HG03442 (cell line): ENCODE measurements at regions not wholly inside any gene's neighbourhood (a gene's known extent, or its start where the extent isn't known, plus 50 kb on each side); places are given as distances from the start of the nearest gene placed in this dataset.
"Not testable (repeated sequence)": the region's sequence is repeated elsewhere in the genome, so short reads cannot be mapped to it uniquely, and the experiment has no call there.

ENCODE experiments used
- ATAC-seq: cut with Tn5 transposase; IDR thresholded peaks from one replicate; pipeline ENCODE4 v1.9.1; 2021; ENCODE audit warnings: mild to moderate bottlenecking, moderate library complexity; ENCODE audit not compliant: unreplicated experiment

DNA sequence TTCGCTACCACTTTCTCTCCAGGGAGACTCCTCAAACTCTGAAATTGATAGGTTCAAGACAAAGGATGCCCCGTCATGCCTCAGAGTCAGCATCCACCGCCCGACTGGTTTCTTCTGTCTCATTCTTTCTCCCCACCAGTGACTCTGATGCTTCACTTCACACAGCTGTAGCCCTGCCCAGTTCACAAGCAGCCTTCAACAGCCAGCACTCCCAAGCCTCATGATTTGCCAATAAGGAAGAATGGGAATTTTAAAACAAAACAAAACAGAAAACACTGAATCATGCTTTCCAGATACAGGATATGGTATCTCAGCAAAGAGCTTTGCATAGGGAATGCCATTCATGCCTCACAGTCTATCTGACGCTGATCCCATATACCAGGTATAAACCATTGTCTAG lies 371.2 kb upstream of the RORB start:
- ATAC-seq = no peak

DNA sequence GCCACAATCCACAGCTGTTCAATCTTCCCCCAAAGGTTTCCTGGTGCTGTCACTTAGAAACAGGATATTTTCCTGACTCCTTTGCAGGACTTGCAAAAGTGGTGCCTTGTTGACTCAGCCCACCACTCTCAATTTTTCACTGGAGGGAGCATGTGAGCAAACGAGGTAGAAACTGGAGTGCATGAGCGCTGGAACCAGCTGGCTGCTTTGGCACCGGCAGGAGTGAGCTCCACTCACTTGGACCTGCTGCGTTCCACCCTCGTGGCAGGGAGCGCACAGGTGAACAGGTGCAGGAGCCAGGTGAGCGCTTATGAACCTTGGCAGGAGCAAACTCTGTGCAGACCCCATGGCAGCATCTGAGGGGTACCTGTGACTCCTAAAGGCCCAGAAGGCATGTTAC lies 364.1 kb upstream of the RORB start:
- ATAC-seq = no peak

DNA sequence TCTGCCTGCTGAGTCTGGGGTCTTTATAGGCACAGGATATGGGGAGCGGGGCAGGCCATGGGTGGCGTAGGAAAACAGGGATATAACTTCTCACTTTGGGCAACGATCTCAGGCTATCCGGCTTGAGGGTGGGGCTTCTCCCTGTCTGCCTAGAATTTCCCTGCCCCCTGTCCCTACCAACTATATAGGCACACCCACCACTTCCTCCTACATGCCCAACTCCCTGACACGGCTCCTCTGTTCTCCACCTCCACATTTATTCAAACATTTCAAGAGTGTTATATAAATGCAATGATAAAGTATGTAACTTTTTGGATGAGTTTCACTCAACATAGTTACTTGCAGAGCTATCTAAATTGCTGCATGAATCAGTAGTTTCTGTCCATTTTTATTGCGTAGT lies 363.2 kb upstream of the RORB start:
- ATAC-seq = no peak

DNA sequence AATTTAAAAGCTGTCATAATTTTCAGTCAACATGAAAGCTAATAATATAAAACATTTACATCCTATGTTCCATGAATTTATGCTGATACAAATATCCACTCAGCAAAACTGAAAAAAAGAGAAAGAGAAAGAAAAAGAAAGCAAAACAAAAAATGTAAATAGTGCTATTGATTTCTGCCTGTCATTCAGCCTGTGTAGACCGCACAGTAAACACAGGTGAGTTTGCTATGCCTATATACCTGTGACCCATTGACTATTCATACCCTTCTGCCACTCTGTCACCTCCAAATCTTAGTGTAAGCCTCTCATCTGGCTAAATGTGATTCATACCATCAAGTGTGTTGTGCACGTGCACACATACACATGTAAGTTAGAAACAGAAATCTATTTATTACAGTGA lies 359.0 kb upstream of the RORB start:
- ATAC-seq = no peak

DNA sequence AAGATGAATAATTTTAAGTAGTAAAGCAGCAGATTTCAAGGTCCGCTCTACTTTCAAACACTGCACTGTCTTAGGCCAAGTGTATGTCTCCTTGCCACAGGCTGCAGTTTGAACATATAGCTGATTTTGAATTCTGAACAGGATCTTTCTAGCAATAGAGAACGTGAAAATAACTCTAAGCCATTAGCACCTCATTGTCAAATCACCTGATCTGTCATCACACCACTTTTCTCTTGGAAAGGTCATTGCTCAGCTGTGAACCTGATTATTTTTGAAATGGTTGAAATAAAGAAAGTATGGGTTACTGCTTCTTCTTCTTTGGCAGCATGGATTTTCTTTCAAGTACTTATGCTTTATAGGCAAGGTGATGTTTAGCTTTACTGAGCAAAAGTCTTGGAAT lies 357.0 kb upstream of the RORB start:
- no peak for ATAC-seq

DNA sequence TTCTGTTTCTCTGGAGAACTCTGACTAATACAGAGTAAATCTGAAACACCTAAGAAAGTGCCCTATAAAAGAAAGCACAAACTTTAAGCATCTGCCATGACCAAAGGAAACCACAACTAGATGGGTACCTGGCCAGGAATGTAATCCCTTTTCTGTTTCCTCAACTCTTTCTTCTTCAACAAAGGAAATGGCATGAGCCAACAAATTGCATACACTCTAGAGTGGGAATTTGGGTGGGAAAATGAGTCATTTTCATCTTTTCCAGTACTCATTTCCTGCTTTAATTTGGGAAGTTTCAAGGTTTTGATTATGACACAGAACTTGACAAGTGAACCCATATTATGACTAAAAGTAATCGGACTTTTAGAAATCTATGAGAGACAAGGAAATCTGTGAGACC lies 349.2 kb upstream of the RORB start:
- ATAC-seq = no peak

GRCh38 chr9:74172874-74173273 lies 324.3 kb upstream of the RORB start:
- ATAC-seq = peak; percentile 98

- peak; percentile 18 for ATAC-seq
Observed at GRCh38 chr9:74173284-74173683, 323.9 kb upstream of the RORB start.

DNA sequence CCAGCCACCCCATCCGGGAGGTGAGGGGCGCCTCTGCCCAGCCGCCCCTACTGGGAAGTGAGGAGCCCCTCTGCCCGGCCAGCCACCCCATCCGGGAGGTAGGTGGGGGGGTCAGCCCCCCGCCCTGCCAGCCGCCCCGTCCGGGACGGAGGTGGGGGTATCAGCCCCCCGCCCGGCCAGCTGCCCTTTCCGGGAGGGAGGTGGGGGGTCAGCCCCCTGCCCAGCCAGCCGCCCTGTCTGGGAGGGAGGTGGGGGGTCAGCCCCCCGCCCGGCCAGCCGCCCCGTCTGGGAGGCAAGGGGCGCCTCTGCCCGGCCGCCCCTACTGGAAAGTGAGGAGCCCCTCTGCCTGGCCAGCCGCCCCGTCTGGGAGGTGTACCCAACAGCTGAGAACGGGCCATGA lies 299.4 kb upstream of the RORB start:
- not testable (repeated sequence) for ATAC-seq

DNA sequence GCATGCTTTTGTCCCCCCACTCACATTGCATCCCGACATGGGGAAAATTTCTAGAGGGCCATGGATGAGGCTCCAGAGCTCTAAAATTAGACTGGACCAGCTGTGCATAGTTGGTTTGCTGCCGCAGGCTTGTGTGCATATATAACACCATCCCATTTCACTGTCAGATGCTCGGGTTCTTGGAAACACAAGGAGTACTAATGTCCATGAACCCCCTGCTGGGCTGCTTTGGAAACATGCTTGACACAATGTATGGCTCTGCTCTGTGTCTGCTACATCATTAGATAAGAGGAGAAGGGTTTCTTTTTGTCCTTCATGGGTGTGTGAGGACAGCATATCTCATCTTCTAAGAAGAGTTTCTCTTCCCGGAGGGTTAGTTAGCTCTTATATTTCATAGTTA lies 292.1 kb upstream of the RORB start:
- no peak for ATAC-seq

DNA sequence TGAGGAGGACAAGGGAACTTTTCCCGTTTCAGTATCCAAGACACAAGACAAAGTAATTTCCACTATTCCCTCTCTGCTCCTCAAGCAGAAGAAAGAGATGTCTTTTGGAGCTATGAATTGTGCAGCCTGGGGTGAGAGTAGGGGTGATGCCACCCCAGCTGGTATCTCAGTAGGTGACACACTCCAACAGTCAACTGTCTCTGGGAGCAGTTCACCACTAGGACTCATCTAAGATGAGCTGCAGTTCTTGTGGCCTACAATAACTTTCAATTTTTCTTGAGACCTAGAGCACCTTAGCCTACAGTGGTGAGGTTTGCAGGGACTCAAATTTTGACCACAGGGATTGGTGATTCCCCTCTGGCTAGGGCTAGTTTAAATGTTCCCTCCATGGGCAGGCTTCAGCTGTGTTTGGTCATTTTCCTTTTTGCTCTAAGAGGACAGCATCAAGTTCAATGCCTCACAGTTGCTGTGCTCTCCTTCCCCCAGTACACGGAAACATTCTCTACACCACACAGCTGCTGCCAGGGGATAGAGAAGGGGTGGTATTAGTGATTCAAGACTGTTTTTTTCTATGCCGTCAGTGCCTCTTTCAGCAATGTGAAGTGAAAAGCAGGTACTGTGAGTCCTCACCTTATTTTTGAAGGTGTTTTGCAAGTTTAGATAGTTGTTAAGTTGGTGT lies 278.6 kb upstream of the RORB start:
- ATAC-seq = no peak

DNA sequence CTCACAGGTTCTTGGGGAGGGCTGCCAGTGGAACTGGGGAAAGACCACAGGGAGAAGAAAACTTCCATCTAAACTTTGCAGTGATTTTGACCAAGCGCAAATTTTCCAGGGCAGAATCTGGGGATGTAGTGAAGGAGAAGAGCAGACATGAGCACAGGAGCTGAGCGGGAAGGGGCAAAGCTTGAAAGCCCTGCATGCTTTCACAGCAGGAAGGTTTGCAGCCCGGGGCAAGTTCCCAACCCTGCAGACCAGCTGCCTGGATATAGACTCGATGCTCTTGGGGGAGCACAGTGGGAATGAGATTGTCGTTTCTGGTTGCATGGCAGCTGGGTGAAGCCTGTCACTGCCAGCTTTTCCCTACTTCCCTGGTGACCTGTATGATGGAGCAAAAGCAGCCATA lies 276.8 kb upstream of the RORB start:
- no peak for ATAC-seq

- ATAC-seq = no peak
Observed at GRCh38 chr9:74236857-74237256, 260.3 kb upstream of the RORB start.

DNA sequence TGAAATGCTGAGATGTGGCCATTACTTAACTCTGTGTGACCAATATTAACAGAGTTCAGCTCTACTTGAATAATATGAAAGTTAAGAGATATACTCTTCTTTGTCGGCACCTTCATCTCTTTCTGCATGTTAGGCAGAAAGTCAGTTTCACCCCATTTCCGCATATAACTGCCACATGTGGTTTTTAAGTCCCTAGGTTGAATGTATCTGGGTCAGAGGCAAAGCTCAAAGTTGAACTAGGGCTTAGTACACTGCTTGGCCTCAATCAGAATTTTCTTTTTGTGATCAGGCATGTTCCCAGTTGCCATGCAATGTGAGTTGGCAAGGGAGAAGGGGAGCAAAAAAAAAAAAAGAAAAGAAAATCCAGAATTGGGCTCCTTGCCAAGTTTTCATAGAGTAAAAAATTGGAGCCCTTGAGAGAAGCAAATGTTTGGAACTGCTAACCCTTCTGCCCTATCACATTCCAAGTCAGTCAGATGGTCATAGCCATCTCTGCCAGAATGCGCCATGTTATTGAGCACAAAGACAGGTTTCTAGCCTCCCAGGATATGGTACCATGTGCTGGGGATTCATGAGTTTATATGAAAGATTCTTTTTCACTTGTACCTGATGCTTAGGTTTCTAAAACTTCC lies 251.2 kb upstream of the RORB start:
- ATAC-seq = no peak

GRCh38 chr9:74255489-74255984 lies 241.6 kb upstream of the RORB start:
- no peak for ATAC-seq

DNA sequence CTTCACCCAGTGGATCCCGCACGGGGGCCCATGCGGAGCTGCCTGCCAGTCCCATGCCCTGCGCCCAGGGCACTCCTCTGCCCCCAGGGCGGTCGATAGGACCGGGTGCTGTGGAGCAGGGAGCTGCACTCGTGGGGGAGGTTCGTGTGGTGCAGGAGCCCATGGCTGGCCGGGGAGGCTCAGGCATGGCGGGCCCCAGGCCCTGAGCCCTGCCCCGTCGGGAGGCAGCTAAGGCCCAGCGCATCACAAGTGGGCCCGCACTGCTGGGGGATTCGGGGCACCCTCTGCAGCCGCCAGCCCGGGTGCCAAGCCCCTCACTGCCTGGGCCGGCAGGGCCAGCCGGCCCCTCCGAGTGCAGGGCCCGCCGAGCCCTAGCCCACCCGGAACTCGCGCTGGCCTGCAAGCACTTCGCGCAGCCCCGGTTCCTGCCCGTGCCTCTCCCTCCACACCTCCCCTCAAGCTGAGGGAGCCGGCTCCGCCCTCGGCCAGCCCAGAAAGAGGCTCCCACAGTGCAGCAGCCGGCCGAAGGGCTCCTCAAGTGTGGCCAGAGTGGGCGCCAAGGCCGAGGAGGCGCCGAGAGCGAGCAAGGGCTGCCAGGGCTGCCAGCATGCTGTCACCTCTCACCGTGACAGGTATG lies 221.1 kb upstream of the RORB start:
- ATAC-seq = no peak

DNA sequence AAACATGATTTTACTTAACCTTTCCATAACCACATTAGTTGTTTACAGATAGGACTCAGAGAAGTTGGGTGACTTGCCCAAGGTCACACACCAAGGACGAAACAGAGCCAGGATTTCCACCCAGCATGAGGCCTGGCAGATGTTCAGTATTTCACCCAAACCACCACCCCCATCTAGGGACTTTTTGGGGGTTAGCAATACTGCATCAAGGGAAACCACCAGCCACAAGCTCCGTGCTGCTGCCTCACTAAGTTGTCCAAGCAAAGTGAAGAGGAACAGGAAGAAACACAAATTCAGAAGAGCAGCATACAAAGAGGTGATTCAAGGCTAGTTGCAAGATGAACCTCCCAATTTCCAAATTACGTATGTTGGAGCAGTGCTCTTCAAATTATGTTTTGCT lies 219.6 kb upstream of the RORB start:
- ATAC-seq = peak; percentile 97

- ATAC-seq = no peak
Observed at GRCh38 chr9:74281674-74282073, 215.5 kb upstream of the RORB start.

DNA sequence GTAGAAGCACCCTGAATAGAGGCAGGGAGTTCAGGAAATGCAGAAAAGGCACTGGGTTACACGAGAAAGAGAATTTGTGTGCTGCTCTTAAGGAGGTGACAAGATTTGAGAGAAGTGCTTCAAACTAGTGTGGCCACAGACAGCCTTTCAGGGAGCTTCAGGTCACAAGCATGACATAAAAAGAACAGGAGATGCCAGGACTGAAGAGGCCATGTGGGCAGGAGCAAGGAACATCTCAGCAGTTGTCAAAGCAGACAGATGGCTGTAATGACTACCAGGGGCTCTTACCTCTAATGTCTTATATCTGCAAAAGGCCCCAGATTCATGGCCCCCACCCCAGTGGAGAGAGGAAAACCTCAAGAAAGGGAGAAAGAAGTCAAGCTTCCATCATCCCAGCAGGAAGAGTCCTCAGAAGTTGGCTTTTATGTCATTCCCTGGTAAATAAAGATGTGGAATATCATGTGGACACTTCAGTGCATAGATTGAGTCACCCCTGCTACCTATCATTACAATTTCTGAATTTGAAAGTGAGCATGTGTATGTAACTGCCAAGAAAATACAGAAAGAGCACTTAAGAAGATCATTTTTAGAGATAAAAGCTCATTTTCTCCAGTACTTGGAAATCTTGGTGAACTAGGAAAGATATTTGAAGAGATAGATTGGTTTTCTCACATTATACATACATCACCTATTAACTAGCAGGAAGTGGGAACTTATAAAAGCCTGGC lies 214.4 kb upstream of the RORB start:
- no peak for ATAC-seq

GRCh38 chr9:74284581-74285450 lies 212.3 kb upstream of the RORB start:
- ATAC-seq = no peak

- no peak for ATAC-seq
Observed at GRCh38 chr9:74293479-74293878, 203.7 kb upstream of the RORB start.
